RKO (cell line): ENCODE measurements at regions not wholly inside any gene's neighbourhood (a gene's known extent, or its start where the extent isn't known, plus 50 kb on each side); places are given as distances from the start of the nearest gene placed in this dataset.
"Not testable (repeated sequence)": the region's sequence is repeated elsewhere in the genome, so short reads cannot be mapped to it uniquely, and the experiment has no call there.

ENCODE experiments used
- DNase-seq: peaks from one replicate; pipeline ENCODE4 v3.0.0-alpha.2; 2016; ENCODE audit warnings: low spot score

- no peak for DNase-seq
Observed at GRCh38 chr2:241957276-241957675, 87.7 kb downstream of the RTP5 start.

GRCh38 chr2:241958818-241959545, 89.5 kb downstream of the RTP5 start:
- DNase-seq = no peak

- no peak for DNase-seq
Observed at GRCh38 chr2:241959751-241960269, 90.3 kb downstream of the RTP5 start.

GRCh38 chr2:241961454-241961853, 91.9 kb downstream of the RTP5 start:
- no peak for DNase-seq

GRCh38 chr2:241964133-241964532, 94.6 kb downstream of the RTP5 start:
- no peak for DNase-seq

- peak; percentile 72 for DNase-seq
Observed at GRCh38 chr2:241965931-241966412, 96.4 kb downstream of the RTP5 start.

- no peak for DNase-seq
Observed at GRCh38 chr2:241966647-241967466, 97.3 kb downstream of the RTP5 start.

- DNase-seq = no peak
Observed at GRCh38 chr2:241967467-241968144, 98.1 kb downstream of the RTP5 start.

- DNase-seq = no peak
Observed at GRCh38 chr2:241968417-241968816, 98.9 kb downstream of the RTP5 start.

GRCh38 chr2:241969182-241969581, 99.7 kb downstream of the RTP5 start:
- DNase-seq = not testable (repeated sequence)

- no peak for DNase-seq
Observed at GRCh38 chr2:241970716-241971115, 101.2 kb downstream of the RTP5 start.

- no peak for DNase-seq
Observed at GRCh38 chr2:241974096-241974495, 104.6 kb downstream of the RTP5 start.

- DNase-seq = no peak
Observed at GRCh38 chr2:241974851-241975592, 105.5 kb downstream of the RTP5 start.

- DNase-seq = no peak
Observed at GRCh38 chr2:241975593-241976284, 106.2 kb downstream of the RTP5 start.

- DNase-seq = no peak
Observed at GRCh38 chr2:241976296-241976695, 106.8 kb downstream of the RTP5 start.

- DNase-seq = no peak
Observed at GRCh38 chr2:241977557-241978300, 108.2 kb downstream of the RTP5 start.

- no peak for DNase-seq
Observed at GRCh38 chr2:241978670-241979069, 109.1 kb downstream of the RTP5 start.

- no peak for DNase-seq
Observed at GRCh38 chr2:241980193-241980592, 110.7 kb downstream of the RTP5 start.

GRCh38 chr2:241981076-241981700, 111.7 kb downstream of the RTP5 start:
- DNase-seq = no peak
